ENCODE measurements at regions not wholly inside any gene's neighbourhood (a gene's known extent, or its start where the extent isn't known, plus 50 kb on each side); places are given as distances from the start of the nearest gene placed in this dataset.
A peak's percentile ranks its signal among the peaks of the same experiment; 100 is the strongest.

DNA sequence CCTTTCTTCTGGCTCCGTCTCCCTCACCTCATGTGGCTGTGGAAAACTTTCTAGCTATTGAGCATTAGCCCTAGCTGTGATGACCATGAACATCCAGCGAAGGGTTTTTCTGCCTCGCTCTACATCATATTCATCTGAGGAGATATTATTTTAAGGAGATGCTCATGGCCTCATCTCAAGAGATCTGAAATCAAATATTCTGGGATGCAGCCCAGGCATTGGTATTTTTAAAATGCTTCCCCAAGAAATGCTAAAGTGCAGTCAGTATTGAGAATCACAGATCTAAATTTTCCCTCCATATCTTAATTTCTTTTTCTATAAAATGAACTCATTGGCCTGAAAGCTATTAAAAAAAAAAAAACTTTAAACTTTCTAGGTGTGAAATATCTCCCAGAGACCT is 238.2 kb upstream of the CELF2 start:
- DNase-seq (ENCODE audit: low read depth) (no peak), FAIRE-seq (no peak)
- Histone ChIP-seq H3K27me3 (ENCODE audit: insufficient read depth, low read length) (no peaks in the 10 kb centered on the region), H4K20me1 (ENCODE audit: insufficient read depth, low read length) (no peaks in the 10 kb centered on the region), H3K36me3 (ENCODE audit: insufficient read depth, low read length) (no peaks in the 10 kb centered on the region), H3K9me3 (ENCODE audit: insufficient read depth, low read depth, low read length) (no peaks in the 10 kb centered on the region), H3K27ac (ENCODE audit: low read depth, low read length) (no peak overlapping the region), H2AFZ (ENCODE audit: low read depth, low read length) (no peak overlapping the region), H3K4me2 (ENCODE audit: low read length) (no peak overlapping the region), H3K9ac (ENCODE audit: low read length) (no peak overlapping the region), H3K79me2 (ENCODE audit: insufficient read depth, low read length) (no peaks in the 10 kb centered on the region), H3K4me3 (ENCODE audit: insufficient read depth, low read depth, low read length) (no peak overlapping the region), H3K4me1 (ENCODE audit: insufficient read depth, low read length) (peaks cover 11% of the 10 kb centered on the region)
- Mint-ChIP-seq H3K4me1 (ENCODE audit: low read depth, unreplicated experiment) (peaks cover 2% of the 10 kb centered on the region), H3K36me3 (ENCODE audit: low read depth, unreplicated experiment) (peaks cover 16% of the 10 kb centered on the region), H3K27ac (ENCODE audit: unreplicated experiment) (no peak overlapping the region), H3K27me3 (ENCODE audit: low read depth, unreplicated experiment) (no peaks in the 10 kb centered on the region), H3K9me3 (ENCODE audit: unreplicated experiment) (peaks cover 10% of the 10 kb centered on the region), H3K4me3 (ENCODE audit: unreplicated experiment) (no peak overlapping the region)
- no peak for TF ChIP-seq EZH2 (IDR thresholded peaks at IDR 0.05; ENCODE audit: insufficient read depth, low read length)
- TF ChIP-seq, protein P1, sequence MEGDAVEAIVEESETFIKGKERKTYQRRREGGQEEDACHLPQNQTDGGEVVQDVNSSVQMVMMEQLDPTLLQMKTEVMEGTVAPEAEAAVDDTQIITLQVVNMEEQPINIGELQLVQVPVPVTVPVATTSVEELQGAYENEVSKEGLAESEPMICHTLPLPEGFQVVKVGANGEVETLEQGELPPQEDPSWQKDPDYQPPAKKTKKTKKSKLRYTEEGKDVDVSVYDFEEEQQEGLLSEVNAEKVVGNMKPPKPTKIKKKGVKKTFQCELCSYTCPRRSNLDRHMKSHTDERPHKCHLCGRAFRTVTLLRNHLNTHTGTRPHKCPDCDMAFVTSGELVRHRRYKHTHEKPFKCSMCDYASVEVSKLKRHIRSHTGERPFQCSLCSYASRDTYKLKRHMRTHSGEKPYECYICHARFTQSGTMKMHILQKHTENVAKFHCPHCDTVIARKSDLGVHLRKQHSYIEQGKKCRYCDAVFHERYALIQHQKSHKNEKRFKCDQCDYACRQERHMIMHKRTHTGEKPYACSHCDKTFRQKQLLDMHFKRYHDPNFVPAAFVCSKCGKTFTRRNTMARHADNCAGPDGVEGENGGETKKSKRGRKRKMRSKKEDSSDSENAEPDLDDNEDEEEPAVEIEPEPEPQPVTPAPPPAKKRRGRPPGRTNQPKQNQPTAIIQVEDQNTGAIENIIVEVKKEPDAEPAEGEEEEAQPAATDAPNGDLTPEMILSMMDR (IDR thresholded peaks at IDR 0.05; ENCODE audit: insufficient read depth, low read depth, low read length): no peak

DNA sequence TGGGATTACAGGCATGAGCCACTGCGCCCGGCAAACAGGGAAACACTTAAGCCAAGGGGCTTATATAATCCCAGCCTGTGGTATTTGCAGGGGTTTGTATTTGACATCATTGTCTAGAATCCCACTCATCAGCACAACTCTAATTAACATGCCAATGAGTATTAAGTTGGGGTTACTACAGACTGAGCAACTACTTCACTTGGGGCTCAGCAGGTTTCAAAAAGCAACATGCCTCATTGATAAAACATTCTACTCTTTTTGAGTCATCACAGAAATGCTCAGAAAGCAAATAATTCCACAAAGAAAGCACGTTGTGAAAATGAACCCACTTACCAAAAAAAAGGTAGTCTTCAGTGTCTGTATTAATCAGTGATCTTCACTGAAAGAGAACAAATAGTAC is 236.9 kb upstream of the CELF2 start:
- no peaks in the 10 kb centered on the region for H3K79me2 ChIP-seq (ENCODE audit: insufficient read depth, low read length)
- no peaks in the 10 kb centered on the region for H3K27me3 ChIP-seq (ENCODE audit: insufficient read depth, low read length)
- Mint-ChIP-seq H3K9me3 (ENCODE audit: unreplicated experiment) (peaks cover 12% of the 10 kb centered on the region), H3K4me1 (ENCODE audit: low read depth, unreplicated experiment) (peaks cover 9% of the 10 kb centered on the region), H3K36me3 (ENCODE audit: low read depth, unreplicated experiment) (peaks cover 18% of the 10 kb centered on the region), H3K27ac (ENCODE audit: unreplicated experiment) (no peak overlapping the region), H3K4me3 (ENCODE audit: unreplicated experiment) (no peak overlapping the region), H3K27me3 (ENCODE audit: low read depth, unreplicated experiment) (no peaks in the 10 kb centered on the region)
- FAIRE-seq (peak; percentile 9), DNase-seq (ENCODE audit: low read depth) (peak; percentile 47)
- peak overlapping the region; percentile 22 for H3K27ac ChIP-seq (ENCODE audit: low read depth, low read length)
- TF ChIP-seq, protein P1 (IDR thresholded peaks at IDR 0.05; ENCODE audit: insufficient read depth, low read depth, low read length): no peak
- no peak for TF ChIP-seq EZH2 (IDR thresholded peaks at IDR 0.05; ENCODE audit: insufficient read depth, low read length)
- no peak overlapping the region for H3K4me2 ChIP-seq (ENCODE audit: low read length)
- no peak overlapping the region for H3K4me3 ChIP-seq (ENCODE audit: insufficient read depth, low read depth, low read length)
- no peak overlapping the region for H3K9ac ChIP-seq (ENCODE audit: low read length)
- no peaks in the 10 kb centered on the region for H3K36me3 ChIP-seq (ENCODE audit: insufficient read depth, low read length)
- no peaks in the 10 kb centered on the region for H4K20me1 ChIP-seq (ENCODE audit: insufficient read depth, low read length)
- H3K9me3 ChIP-seq (ENCODE audit: insufficient read depth, low read depth, low read length): no peaks in the 10 kb centered on the region
- H3K4me1 ChIP-seq (ENCODE audit: insufficient read depth, low read length): peaks cover 11% of the 10 kb centered on the region
- no peak overlapping the region for H2AFZ ChIP-seq (ENCODE audit: low read depth, low read length)

DNA sequence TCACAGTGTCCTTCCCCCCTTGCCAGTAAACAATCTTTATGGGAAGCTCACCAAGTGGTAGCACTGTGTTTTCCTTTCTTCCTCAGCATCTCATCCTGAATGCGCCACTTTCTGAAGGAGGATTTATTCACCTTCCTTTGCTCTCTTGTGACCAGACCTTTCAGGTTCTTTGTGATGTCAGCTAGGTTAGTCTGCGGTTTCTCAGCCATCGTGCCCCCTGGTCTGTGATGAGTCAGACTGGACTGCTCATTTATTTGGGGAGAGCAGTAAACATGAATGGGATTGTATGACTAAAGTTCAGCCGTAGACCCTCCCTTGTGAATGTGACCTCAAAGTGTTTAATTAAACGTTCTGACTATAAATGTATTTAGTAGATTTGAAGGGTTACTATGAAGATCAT is 235.1 kb upstream of the CELF2 start:
- H3K4me3 Mint-ChIP-seq (ENCODE audit: unreplicated experiment): no peak overlapping the region

More for the DNA sequence above, 235.1 kb upstream of the CELF2 start:
- DNase-seq (ENCODE audit: low read depth): peak; percentile 84
- peaks cover 23% of the 10 kb centered on the region for H3K4me1 Mint-ChIP-seq (ENCODE audit: low read depth, unreplicated experiment)
- H3K4me1 ChIP-seq (ENCODE audit: insufficient read depth, low read length): peaks cover 21% of the 10 kb centered on the region
- peak; percentile 54 for FAIRE-seq
- no peaks in the 10 kb centered on the region for H3K36me3 ChIP-seq (ENCODE audit: insufficient read depth, low read length)
- H3K27me3 Mint-ChIP-seq (ENCODE audit: low read depth, unreplicated experiment): no peaks in the 10 kb centered on the region
- H3K27ac Mint-ChIP-seq (ENCODE audit: unreplicated experiment): peak overlapping the region; percentile 1
- H3K4me3 ChIP-seq (ENCODE audit: insufficient read depth, low read depth, low read length): no peak overlapping the region
- H3K27me3 ChIP-seq (ENCODE audit: insufficient read depth, low read length): no peaks in the 10 kb centered on the region
- H3K9me3 Mint-ChIP-seq (ENCODE audit: unreplicated experiment): peaks cover 8% of the 10 kb centered on the region
- peak overlapping the region; percentile 37 for H3K9ac ChIP-seq (ENCODE audit: low read length)
- H3K36me3 Mint-ChIP-seq (ENCODE audit: low read depth, unreplicated experiment): peaks cover 14% of the 10 kb centered on the region
- peak overlapping the region; percentile 49 for H3K4me2 ChIP-seq (ENCODE audit: low read length)
- no peak for TF ChIP-seq EZH2 (IDR thresholded peaks at IDR 0.05; ENCODE audit: insufficient read depth, low read length)
- TF ChIP-seq, protein P1 (IDR thresholded peaks at IDR 0.05; ENCODE audit: insufficient read depth, low read depth, low read length): no peak
- peak overlapping the region; percentile 53 for H3K27ac ChIP-seq (ENCODE audit: low read depth, low read length)
- no peaks in the 10 kb centered on the region for H3K79me2 ChIP-seq (ENCODE audit: insufficient read depth, low read length)
- no peaks in the 10 kb centered on the region for H4K20me1 ChIP-seq (ENCODE audit: insufficient read depth, low read length)
- no peak overlapping the region for H2AFZ ChIP-seq (ENCODE audit: low read depth, low read length)
- H3K9me3 ChIP-seq (ENCODE audit: insufficient read depth, low read depth, low read length): no peaks in the 10 kb centered on the region
